HEK293 (cell line): ENCODE measurements at regions not wholly inside any gene's neighbourhood (a gene's known extent, or its start where the extent isn't known, plus 50 kb on each side); places are given as distances from the start of the nearest gene placed in this dataset.

Experiments
- EGR2 ChIP-seq: fragments of 450-650 bp; formaldehyde crosslinking; IDR thresholded peaks from 2 replicates; pipeline ENCODE4 v1.5.1; 2016; ENCODE audit warnings: low read depth, missing biosample characterization, missing genetic modification characterization
- GLI4 ChIP-seq: fragments of 450-650 bp; formaldehyde crosslinking; IDR thresholded peaks from 2 replicates; pipeline ENCODE4 v1.5.1; 2016; ENCODE audit warnings: missing biosample characterization, missing genetic modification characterization
- SALL2 ChIP-seq: fragments of 450-650 bp; formaldehyde crosslinking; IDR thresholded peaks from 2 replicates; pipeline ENCODE4 v1.5.0; 2017; ENCODE audit warnings: missing biosample characterization, mild to moderate bottlenecking, missing genetic modification characterization, borderline replicate concordance
- SCRT1 ChIP-seq: fragments of 450-650 bp; formaldehyde crosslinking; IDR thresholded peaks from 2 replicates; pipeline ENCODE4 v1.5.1; 2016; ENCODE audit warnings: missing biosample characterization, missing genetic modification characterization, borderline replicate concordance
- YY1 ChIP-seq: fragments of 450-650 bp; formaldehyde crosslinking; IDR thresholded peaks from 2 replicates; pipeline ENCODE4 v1.5.1; 2018; ENCODE audit warnings: missing biosample characterization, missing genetic modification characterization
- TF ChIP-seq, protein P1 (sequence below): fragments of 450-650 bp; formaldehyde crosslinking; IDR thresholded peaks from 2 replicates; pipeline ENCODE4 v1.5.1; 2016; ENCODE audit warnings: missing biosample characterization, missing genetic modification characterization, low read depth
- TF ChIP-seq, protein P2 (sequence below): fragments of 450-650 bp; formaldehyde crosslinking; IDR thresholded peaks from 2 replicates; pipeline ENCODE4 v1.5.1; 2016; ENCODE audit warnings: missing biosample characterization, missing genetic modification characterization, borderline replicate concordance
- TF ChIP-seq, protein P3 (sequence below): fragments of 450-650 bp; formaldehyde crosslinking; IDR thresholded peaks from 2 replicates; pipeline ENCODE4 v1.5.1; 2016; ENCODE audit warnings: missing biosample characterization, missing genetic modification characterization

DNA sequence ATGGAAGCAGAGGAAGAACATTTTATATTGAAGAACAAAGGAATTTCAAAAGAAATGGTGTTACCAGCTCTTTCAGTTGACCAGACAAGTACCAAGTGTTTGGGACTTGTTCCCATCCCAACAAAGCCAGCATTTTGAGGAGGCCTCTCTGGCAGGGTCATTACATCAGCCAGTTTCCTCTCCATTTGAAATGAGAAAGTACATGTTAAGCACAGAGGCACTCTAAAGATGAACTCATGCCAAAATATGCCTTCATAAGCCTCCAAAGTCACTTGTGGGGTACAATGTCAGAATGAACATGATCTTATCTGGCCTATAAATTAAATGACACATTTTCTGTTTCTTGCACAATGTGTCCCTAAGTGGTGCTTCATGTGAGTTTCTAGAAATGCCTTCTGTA, 223.9 kb downstream of the PRL start:
- TF ChIP-seq YY1 (tag by site-specific recombination) (no peak), SCRT1 (no peak), EGR2 (no peak), GLI4 (no peak), SALL2 (tag by site-specific recombination) (no peak)
- TF ChIP-seq, protein P1, sequence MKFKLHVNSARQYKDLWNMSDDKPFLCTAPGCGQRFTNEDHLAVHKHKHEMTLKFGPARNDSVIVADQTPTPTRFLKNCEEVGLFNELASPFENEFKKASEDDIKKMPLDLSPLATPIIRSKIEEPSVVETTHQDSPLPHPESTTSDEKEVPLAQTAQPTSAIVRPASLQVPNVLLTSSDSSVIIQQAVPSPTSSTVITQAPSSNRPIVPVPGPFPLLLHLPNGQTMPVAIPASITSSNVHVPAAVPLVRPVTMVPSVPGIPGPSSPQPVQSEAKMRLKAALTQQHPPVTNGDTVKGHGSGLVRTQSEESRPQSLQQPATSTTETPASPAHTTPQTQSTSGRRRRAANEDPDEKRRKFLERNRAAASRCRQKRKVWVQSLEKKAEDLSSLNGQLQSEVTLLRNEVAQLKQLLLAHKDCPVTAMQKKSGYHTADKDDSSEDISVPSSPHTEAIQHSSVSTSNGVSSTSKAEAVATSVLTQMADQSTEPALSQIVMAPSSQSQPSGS (tag by site-specific recombination) = no peak
- TF ChIP-seq, protein P2, sequence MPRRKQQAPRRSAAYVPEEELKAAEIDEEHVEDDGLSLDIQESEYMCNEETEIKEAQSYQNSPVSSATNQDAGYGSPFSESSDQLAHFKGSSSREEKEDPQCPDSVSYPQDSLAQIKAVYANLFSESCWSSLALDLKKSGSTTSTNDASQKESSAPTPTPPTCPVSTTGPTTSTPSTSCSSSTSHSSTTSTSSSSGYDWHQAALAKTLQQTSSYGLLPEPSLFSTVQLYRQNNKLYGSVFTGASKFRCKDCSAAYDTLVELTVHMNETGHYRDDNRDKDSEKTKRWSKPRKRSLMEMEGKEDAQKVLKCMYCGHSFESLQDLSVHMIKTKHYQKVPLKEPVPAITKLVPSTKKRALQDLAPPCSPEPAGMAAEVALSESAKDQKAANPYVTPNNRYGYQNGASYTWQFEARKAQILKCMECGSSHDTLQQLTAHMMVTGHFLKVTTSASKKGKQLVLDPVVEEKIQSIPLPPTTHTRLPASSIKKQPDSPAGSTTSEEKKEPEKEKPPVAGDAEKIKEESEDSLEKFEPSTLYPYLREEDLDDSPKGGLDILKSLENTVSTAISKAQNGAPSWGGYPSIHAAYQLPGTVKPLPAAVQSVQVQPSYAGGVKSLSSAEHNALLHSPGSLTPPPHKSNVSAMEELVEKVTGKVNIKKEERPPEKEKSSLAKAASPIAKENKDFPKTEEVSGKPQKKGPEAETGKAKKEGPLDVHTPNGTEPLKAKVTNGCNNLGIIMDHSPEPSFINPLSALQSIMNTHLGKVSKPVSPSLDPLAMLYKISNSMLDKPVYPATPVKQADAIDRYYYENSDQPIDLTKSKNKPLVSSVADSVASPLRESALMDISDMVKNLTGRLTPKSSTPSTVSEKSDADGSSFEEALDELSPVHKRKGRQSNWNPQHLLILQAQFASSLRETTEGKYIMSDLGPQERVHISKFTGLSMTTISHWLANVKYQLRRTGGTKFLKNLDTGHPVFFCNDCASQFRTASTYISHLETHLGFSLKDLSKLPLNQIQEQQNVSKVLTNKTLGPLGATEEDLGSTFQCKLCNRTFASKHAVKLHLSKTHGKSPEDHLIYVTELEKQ = no peak
- TF ChIP-seq, protein P3, sequence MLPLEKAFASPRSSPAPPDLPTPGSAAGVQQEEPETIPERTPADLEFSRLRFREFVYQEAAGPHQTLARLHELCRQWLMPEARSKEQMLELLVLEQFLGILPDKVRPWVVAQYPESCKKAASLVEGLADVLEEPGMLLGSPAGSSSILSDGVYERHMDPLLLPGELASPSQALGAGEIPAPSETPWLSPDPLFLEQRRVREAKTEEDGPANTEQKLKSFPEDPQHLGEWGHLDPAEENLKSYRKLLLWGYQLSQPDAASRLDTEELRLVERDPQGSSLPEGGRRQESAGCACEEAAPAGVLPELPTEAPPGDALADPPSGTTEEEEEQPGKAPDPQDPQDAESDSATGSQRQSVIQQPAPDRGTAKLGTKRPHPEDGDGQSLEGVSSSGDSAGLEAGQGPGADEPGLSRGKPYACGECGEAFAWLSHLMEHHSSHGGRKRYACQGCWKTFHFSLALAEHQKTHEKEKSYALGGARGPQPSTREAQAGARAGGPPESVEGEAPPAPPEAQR = no peak
